Activated naive CD4-positive, alpha-beta T cell treated with anti-CD3 and anti-CD28 coated beads, Interleukin-2, amount 10 ng/mL, durations not matched to agents 7 days and 5 days (primary cell): ENCODE measurements at regions not wholly inside any gene's neighbourhood (a gene's known extent, or its start where the extent isn't known, plus 50 kb on each side); places are given as distances from the start of the nearest gene placed in this dataset.

ENCODE experiments used
- CTCF ChIA-PET: fragments of 350-600 bp; sonication (Branson Sonifier 250); formaldehyde crosslinking; loops from one replicate; lab custom pipeline; 2021; ENCODE audit warnings: antibody characterized with exemption; lab: Charles Lee
- DNase-seq: peaks from one replicate; pipeline ENCODE4 v3.0.0-alpha.2; 2020
- H3K27ac Mint-ChIP-seq: one replicate; pipeline ENCODE4 v1.8.0; 2021; ENCODE audit warnings: mild to moderate bottlenecking, moderate library complexity, mixed read lengths
- H3K27me3 Mint-ChIP-seq: one replicate; pipeline ENCODE4 v1.8.0; 2021; ENCODE audit warnings: mild to moderate bottlenecking, mixed read lengths
- H3K36me3 Mint-ChIP-seq: one replicate; pipeline ENCODE4 v1.8.0; 2021; ENCODE audit warnings: mixed read lengths
- H3K4me1 Mint-ChIP-seq: one replicate; pipeline ENCODE4 v1.8.0; 2021; ENCODE audit warnings: mixed read lengths
- H3K4me3 Mint-ChIP-seq: one replicate; pipeline ENCODE4 v1.8.0; 2021; ENCODE audit warnings: mild to moderate bottlenecking, moderate library complexity, mixed read lengths
- H3K9me3 Mint-ChIP-seq: one replicate; pipeline ENCODE4 v1.8.0; 2021; ENCODE audit warnings: mixed read lengths

DNA sequence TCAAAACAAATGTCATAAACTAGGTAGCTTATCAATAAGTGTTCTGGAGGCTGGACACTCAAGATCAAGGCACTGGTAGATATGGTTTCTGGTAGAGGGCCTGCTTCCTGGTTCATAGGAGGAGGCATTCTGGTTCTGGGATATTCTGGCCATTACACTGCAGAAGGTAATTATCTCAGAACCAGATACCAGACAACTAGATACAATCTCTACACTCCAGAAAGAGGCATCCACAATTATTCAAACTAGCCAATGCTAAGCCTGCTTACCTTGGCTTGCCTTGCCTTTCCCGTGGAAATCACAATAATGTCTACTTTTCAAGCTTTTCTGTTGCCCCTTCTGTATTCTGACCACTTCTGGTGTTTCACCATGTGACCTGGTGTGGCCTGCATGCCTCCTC is 785.2 kb upstream of the GYPC start:
- peaks cover 3% of the 10 kb centered on the region for H3K9me3 Mint-ChIP-seq
- no peak overlapping the region for H3K4me3 Mint-ChIP-seq
- H3K36me3 Mint-ChIP-seq = no peaks in the 10 kb centered on the region
- CTCF ChIA-PET = no interaction called here
- H3K27ac Mint-ChIP-seq = no peak overlapping the region
- no peaks in the 10 kb centered on the region for H3K27me3 Mint-ChIP-seq
- DNase-seq = no peak
- no peaks in the 10 kb centered on the region for H3K4me1 Mint-ChIP-seq

- H3K9me3 Mint-ChIP-seq = peaks cover 9% of the 10 kb centered on the region
- CTCF ChIA-PET = no interaction called here
- no peaks in the 10 kb centered on the region for H3K27me3 Mint-ChIP-seq
- no peak overlapping the region for H3K27ac Mint-ChIP-seq
- no peaks in the 10 kb centered on the region for H3K4me1 Mint-ChIP-seq
- DNase-seq = no peak
- no peaks in the 10 kb centered on the region for H3K36me3 Mint-ChIP-seq
- no peak overlapping the region for H3K4me3 Mint-ChIP-seq
Measured at GRCh38 chr2:125874564-125874963, 781.4 kb upstream of the GYPC start.

- H3K4me1 Mint-ChIP-seq = no peaks in the 10 kb centered on the region
- H3K27ac Mint-ChIP-seq = no peak overlapping the region
- peaks cover 26% of the 10 kb centered on the region for H3K9me3 Mint-ChIP-seq
- DNase-seq = no peak
- no peak overlapping the region for H3K4me3 Mint-ChIP-seq
- no peaks in the 10 kb centered on the region for H3K36me3 Mint-ChIP-seq
- H3K27me3 Mint-ChIP-seq = no peaks in the 10 kb centered on the region
- CTCF ChIA-PET = no interaction called here
Measured at GRCh38 chr2:125885340-125885739, 770.6 kb upstream of the GYPC start.

GRCh38 chr2:125886153-125886552 is 769.8 kb upstream of the GYPC start:
- Mint-ChIP-seq H3K4me3 (no peak overlapping the region), H3K27me3 (no peaks in the 10 kb centered on the region), H3K4me1 (no peaks in the 10 kb centered on the region), H3K27ac (no peak overlapping the region), H3K9me3 (peaks cover 26% of the 10 kb centered on the region), H3K36me3 (no peaks in the 10 kb centered on the region)
- CTCF ChIA-PET = no interaction called here
- no peak for DNase-seq

DNA sequence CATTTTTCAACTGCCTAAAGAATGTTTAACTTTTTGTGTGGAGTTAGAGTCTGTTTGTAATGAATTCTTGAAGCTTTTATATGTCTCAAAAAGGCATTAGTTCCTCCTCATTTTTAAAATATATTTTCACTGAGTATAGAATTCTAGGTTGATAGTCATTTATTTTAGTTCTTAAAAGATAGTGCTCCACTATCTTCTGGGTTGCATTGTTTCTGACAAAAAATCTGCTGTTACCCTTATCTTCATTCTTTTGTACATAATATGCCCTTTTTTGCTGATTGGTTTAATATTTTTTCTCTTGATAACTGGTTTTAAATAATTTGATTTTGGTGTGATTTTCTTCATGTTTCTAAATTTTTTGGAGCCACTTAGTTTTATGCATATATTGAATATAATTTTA is 754.7 kb upstream of the GYPC start:
- Mint-ChIP-seq H3K36me3 (no peaks in the 10 kb centered on the region), H3K4me3 (no peak overlapping the region), H3K27me3 (no peaks in the 10 kb centered on the region), H3K9me3 (peaks cover 4% of the 10 kb centered on the region), H3K27ac (no peak overlapping the region), H3K4me1 (no peaks in the 10 kb centered on the region)
- DNase-seq = no peak
- CTCF ChIA-PET = no interaction called here

- Mint-ChIP-seq H3K4me3 (no peak overlapping the region), H3K27ac (no peak overlapping the region), H3K9me3 (peaks cover 3% of the 10 kb centered on the region), H3K36me3 (no peaks in the 10 kb centered on the region), H3K4me1 (no peaks in the 10 kb centered on the region), H3K27me3 (no peaks in the 10 kb centered on the region)
- DNase-seq = no peak
- CTCF ChIA-PET = no interaction called here
Measured at GRCh38 chr2:125925891-125926546, 729.9 kb upstream of the GYPC start.

GRCh38 chr2:125935559-125935958 is 720.4 kb upstream of the GYPC start:
- no peaks in the 10 kb centered on the region for H3K4me1 Mint-ChIP-seq
- no peak overlapping the region for H3K27ac Mint-ChIP-seq
- H3K4me3 Mint-ChIP-seq = no peak overlapping the region
- H3K36me3 Mint-ChIP-seq = no peaks in the 10 kb centered on the region
- CTCF ChIA-PET = no interaction called here
- H3K9me3 Mint-ChIP-seq = no peaks in the 10 kb centered on the region
- no peaks in the 10 kb centered on the region for H3K27me3 Mint-ChIP-seq
- DNase-seq = no peak

- no peaks in the 10 kb centered on the region for H3K27me3 Mint-ChIP-seq
- no peak overlapping the region for H3K4me3 Mint-ChIP-seq
- CTCF ChIA-PET = no interaction called here
- H3K27ac Mint-ChIP-seq = no peak overlapping the region
- DNase-seq = no peak
- H3K4me1 Mint-ChIP-seq = no peaks in the 10 kb centered on the region
- no peaks in the 10 kb centered on the region for H3K36me3 Mint-ChIP-seq
- peaks cover 10% of the 10 kb centered on the region for H3K9me3 Mint-ChIP-seq
Measured at GRCh38 chr2:125942585-125943424, 713.2 kb upstream of the GYPC start.

GRCh38 chr2:125959047-125959446 is 696.9 kb upstream of the GYPC start:
- peaks cover 10% of the 10 kb centered on the region for H3K9me3 Mint-ChIP-seq
- CTCF ChIA-PET = no interaction called here
- H3K27ac Mint-ChIP-seq = no peak overlapping the region
- no peaks in the 10 kb centered on the region for H3K27me3 Mint-ChIP-seq
- no peaks in the 10 kb centered on the region for H3K36me3 Mint-ChIP-seq
- DNase-seq = no peak
- no peaks in the 10 kb centered on the region for H3K4me1 Mint-ChIP-seq
- no peak overlapping the region for H3K4me3 Mint-ChIP-seq

GRCh38 chr2:125961739-125962138 is 694.2 kb upstream of the GYPC start:
- CTCF ChIA-PET = no interaction called here

GRCh38 chr2:125979886-125980285 is 676.1 kb upstream of the GYPC start:
- H3K27me3 Mint-ChIP-seq = no peaks in the 10 kb centered on the region
- CTCF ChIA-PET = no interaction called here
- no peaks in the 10 kb centered on the region for H3K9me3 Mint-ChIP-seq

More at GRCh38 chr2:125961739-125962138, 694.2 kb upstream of the GYPC start:
- Mint-ChIP-seq H3K36me3 (no peaks in the 10 kb centered on the region), H3K4me1 (no peaks in the 10 kb centered on the region), H3K27me3 (no peaks in the 10 kb centered on the region), H3K27ac (no peak overlapping the region), H3K4me3 (no peak overlapping the region), H3K9me3 (peaks cover 5% of the 10 kb centered on the region)
- DNase-seq = no peak

DNA sequence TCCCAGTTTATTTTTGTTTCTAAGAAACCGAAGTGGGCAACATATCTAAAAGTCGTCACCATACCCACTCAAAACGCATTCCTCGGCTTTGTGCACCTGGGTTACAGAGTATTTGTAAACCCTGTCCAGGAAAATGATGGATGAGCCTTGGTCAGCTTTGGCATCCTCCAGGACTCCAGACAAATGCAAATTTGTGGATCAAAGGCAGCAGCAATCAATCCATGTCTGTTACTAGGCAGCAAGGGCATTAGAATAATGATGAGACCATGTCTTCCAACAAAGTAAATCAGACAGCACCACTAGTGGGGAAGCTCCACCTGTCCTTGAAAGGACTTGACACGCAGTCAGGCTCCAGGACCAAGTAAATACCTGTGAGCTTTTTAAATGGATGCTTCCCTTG is 672.6 kb upstream of the GYPC start:
- H3K27me3 Mint-ChIP-seq = no peaks in the 10 kb centered on the region
- no peak overlapping the region for H3K4me3 Mint-ChIP-seq
- H3K9me3 Mint-ChIP-seq = no peaks in the 10 kb centered on the region
- no peak for DNase-seq
- H3K4me1 Mint-ChIP-seq = no peaks in the 10 kb centered on the region
- no peak overlapping the region for H3K27ac Mint-ChIP-seq
- CTCF ChIA-PET = no interaction called here
- H3K36me3 Mint-ChIP-seq = no peaks in the 10 kb centered on the region

More at GRCh38 chr2:125979886-125980285, 676.1 kb upstream of the GYPC start:
- Mint-ChIP-seq H3K4me3 (no peak overlapping the region), H3K36me3 (no peaks in the 10 kb centered on the region), H3K27ac (no peak overlapping the region), H3K4me1 (no peaks in the 10 kb centered on the region)
- no peak for DNase-seq

DNA sequence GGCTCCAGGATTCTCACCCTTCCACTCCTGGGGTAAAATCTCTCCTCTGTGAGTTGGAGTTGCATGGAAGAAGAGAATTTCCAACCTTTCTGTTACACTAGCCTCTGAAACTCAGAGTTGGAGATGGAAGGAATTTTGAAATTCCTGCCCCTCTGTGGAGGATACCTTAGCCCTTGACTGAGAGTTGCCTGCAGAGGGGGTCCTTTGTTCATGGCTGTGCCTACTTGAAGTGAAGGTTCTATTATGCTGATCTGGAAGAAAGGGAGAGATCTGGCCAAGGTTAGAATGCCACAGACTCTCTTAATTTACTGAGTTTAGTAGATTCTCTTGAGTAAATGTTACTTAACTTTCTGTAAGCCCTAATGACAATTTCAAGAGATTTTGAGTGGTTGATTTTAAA is 626.6 kb upstream of the GYPC start:
- Mint-ChIP-seq H3K4me3 (no peak overlapping the region), H3K4me1 (no peaks in the 10 kb centered on the region), H3K27ac (no peak overlapping the region), H3K27me3 (no peaks in the 10 kb centered on the region), H3K9me3 (no peaks in the 10 kb centered on the region), H3K36me3 (no peaks in the 10 kb centered on the region)
- DNase-seq = no peak
- CTCF ChIA-PET = no interaction called here

DNA sequence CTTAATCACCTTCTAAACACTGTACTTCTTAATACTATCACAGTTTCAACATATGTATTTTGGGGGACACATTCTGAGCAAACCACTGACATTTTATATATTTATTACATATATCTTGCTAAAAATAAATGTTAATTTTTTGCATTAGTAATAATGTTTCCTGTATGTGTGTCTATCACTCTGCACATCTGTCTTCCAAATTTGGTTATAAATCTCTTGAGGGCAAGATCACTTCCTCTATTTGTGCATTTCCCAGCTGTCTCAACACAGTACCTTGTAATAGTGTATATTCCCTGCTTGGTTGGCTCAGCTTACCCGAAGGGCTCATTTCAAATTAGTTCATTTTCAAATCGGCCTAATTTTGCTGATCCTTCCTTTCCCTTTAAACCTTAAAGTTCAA is 617.1 kb upstream of the GYPC start:
- CTCF ChIA-PET = no interaction called here

DNA sequence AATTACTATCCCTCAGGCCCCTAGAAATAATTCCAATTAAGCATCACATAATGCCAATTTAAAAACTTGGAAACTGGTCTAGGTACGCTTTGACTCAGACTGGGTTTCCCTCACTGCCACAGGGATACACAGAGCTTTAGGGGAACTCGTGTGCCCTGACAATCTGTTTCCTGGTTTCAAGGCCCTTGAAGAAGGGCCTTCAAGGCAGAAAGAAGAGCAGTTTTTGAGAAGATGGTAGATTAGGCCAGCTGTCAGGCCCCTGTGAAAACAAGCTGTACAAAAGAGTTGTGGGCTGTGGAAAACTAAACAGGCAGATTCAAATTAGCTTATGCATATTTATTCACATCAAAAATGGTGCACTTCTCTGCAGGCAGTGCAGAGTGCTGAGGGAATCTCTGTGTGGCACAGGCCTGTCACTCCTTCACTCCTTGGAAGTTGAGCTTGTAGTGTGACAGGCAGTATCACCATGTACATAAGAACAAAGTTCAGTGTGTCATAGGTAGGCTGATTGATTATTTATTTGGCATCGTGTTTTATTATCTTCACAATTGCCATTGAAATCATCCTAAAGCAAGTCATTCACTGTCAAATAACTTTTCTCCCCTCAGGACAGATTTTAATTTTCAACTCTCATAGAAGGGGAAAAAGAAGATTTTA is 614.4 kb upstream of the GYPC start:
- Mint-ChIP-seq H3K27ac (no peak overlapping the region), H3K9me3 (no peaks in the 10 kb centered on the region), H3K4me1 (no peaks in the 10 kb centered on the region), H3K27me3 (no peaks in the 10 kb centered on the region), H3K4me3 (no peak overlapping the region), H3K36me3 (no peaks in the 10 kb centered on the region)
- CTCF ChIA-PET = no interaction called here
- DNase-seq = no peak

More for the DNA sequence above, 617.1 kb upstream of the GYPC start:
- no peak overlapping the region for H3K4me3 Mint-ChIP-seq
- H3K9me3 Mint-ChIP-seq = no peaks in the 10 kb centered on the region
- no peaks in the 10 kb centered on the region for H3K27me3 Mint-ChIP-seq
- no peak overlapping the region for H3K27ac Mint-ChIP-seq
- no peaks in the 10 kb centered on the region for H3K36me3 Mint-ChIP-seq
- DNase-seq = no peak
- no peaks in the 10 kb centered on the region for H3K4me1 Mint-ChIP-seq
